CMK (cell line): ENCODE measurements at regions not wholly inside any gene's neighbourhood (a gene's known extent, or its start where the extent isn't known, plus 50 kb on each side); places are given as distances from the start of the nearest gene placed in this dataset.
"Not testable (repeated sequence)": the region's sequence is repeated elsewhere in the genome, so short reads cannot be mapped to it uniquely, and the experiment has no call there.

ENCODE experiments used
- DNase-seq: peaks from one replicate; pipeline ENCODE4 v3.0.0-alpha.2; 2010; ENCODE audit warnings: low read depth

DNA sequence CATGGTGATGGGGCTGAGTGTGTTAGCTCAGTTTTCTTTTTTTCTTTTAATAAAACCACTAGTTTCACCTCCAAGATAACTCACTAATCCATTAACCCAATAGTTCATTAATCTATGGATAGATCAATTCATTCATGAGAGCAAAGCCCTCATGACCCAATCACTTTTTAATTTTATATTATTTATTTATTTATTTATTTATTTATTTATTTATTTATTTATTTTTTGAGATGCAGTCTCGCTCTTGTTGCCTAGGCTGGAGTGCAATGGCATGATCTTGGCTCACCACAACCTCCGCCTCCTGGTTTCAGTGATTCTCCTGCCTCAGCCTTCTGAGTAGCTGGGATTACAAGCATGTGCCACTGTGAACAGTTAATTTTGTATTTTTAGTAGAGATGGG is 1082.4 kb downstream of the DIPK2A start:
- not testable (repeated sequence) for DNase-seq

DNA sequence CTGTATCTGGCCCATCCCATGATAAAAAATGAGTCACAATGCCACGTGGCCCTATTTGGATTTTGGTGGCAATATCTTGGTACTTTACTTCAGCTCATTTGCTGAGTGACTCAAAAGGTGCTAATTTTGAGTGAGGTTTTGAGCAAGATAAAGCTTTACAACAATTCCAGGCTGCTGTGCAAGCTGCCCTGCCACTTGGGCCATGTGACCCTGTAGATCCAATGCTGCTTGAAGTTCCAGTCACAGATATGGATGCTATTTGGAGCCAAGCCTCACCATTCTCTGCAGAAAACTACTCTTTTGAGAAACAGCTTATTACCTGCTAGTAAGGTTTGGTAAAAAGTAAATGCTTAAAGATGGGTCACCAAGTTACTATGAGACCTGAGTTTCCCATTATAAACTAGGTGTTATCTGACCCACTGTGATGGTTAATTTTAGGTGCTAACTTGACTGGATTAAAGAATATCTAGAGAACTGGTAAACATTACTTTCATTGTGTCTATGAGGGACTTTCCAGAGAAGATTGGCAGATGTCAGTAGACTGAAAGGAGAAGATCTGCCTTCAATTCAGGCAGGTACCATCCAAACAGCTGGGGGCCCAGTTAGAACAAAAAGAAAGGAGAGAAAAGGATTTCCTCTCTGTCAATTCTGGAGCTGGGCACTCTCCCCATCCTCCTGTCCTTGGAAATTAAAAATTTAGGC is 1083.9 kb downstream of the DIPK2A start:
- DNase-seq: no peak

DNA sequence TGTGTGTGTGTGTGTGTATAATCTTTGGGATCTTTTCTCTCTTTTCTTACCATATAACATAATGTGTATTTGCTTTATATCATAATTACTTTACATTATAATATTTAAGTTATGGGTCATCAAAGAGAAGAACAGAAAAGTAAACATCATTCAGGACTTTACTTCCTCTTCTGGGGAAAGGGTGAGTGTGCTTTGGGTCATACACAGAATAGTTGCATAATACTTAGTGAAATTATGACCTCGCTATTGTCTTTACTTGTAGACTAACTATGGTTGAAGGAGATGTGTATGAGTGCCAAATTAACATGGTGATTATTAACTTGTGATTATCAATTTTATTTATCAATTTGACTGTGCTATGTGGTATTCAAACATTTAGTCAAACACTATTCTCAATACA is 1086.9 kb downstream of the DIPK2A start:
- DNase-seq: no peak

DNA sequence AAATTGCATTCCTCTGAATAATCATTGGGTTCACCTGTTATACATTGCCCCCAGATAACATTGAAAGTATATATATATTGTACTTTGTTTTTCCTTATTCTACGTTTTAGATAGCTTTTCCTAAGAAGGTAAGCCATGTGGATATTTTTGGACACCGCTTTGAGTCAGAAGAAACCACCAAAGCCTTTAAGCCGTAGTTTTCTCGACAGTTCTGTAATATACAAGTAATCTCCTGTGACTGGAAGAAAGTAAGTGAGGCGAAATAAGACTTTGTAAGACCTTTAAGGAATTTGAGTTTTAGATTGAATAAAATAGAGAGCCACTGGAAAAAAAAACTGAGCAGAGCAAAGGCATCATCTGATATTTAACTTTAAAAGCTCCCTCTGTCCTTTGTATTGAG is 1092.0 kb downstream of the DIPK2A start:
- no peak for DNase-seq

DNA sequence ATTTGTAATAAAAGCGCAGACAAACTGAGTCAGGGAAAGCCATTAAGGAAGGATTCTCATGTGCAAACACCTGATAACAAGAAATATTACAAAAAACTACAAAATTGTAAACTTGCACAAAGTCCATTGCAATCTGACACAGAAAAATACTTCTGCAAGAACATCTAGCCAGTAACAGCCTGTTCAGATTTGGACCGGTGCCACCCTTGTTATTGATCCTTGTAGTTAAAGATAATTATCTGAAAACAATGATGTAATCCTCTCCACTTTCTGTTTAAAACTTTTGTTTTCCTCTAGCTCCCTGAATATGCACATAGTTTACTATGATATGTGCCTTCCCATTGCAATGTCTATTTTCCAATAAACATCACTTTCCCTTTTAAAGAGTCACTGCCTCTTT is 1090.2 kb downstream of the PLOD2 start:
- DNase-seq: no peak

DNA sequence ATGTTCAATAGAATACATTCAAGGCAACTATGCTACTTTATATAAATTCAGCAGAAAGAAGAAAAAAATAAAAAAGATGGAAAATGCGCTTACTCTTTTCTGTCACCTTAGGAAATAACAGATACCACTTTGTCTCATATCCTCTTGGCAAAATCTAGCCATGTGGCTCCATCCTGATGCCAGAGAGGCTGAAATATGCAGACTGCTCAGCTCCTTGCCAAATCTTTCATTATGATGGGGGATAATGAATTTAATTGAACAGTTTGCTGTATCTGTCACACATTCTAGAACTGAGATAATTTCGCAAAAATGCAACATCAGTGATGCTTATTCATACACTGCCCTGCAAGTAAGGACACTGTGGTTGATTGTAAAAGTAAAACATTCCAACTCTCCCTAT is 1081.5 kb downstream of the PLOD2 start:
- no peak for DNase-seq

DNA sequence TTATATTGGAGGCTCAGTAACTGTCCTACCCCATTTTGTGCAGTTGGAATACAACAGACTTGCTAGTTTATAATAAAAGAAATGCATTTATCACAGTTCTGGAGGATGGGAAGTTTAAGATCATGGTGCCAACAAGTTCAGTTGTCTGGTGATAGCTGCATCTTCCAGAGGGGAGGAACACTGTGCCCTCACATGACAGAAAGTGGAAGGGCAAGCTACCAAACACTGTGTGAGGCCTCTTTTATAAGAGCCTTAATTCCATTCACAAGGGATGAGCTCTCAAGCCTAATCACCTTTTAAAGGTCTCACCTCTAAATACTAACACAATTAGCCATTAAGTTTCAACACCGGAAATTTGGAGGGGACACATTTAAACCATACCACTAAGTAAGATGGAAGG is 1073.9 kb downstream of the PLOD2 start:
- no peak for DNase-seq

DNA sequence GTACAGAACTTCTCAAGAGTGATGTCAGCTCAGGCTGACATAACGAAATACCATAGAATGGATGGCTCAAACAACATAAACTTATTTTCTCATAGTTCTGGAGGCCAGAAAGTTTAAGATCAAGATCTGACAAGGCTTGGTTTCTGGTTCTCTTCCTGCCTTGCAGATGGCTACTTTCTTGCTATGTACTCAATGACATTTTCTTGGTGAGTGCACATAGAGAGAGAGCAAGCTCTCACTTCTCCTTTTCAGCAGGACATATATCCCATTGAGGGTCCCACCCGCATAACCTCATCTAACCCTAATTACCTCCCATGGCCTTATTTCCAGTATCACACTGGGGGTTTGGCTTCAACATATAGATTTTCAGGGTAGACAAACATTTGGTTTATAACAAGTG is 1072.1 kb downstream of the PLOD2 start:
- DNase-seq: no peak

DNA sequence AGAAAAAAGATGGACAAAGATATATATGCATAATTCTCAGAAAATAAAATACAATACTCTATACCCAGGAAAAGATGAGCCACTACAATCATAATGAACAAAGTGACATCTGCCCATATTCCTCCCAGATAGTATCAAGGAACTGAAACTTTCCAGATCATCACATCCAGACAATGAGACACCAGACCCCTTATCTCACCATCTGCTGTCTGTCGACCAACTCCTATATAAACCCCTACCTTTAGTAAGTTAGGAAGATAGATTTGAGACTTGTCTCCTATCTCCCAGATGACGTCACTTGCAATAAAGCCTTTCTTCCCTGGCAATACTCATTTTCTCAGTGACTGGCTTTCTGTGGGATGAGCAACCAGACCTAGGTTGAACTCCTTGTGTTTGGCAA is 1071.6 kb downstream of the PLOD2 start:
- no peak for DNase-seq

DNA sequence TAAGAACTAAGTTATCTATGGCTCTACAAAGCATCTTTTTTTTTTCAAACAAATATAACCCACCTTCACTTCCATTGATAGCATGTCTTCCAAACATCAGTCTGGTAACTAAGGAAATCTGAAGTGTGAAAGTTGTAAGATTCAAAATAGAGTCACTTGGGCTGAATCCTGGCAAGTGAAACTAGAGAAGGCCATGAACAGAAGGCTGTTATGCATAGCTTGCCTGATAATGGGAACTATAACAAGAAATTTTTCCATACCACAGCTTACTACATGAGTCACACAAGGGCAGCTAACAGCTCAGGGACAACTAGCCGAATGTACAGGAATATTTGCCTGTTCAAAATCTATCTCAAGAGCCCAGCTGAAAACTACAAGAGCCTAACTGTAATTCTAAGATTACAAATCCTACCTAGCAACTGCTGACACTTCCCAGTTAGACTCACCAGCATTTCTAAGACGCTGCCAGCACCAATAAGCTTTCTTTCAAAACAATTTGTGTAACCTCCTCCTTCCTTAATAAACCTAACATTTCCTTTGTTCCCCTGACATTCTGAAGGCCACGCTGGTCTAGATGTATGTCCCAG is 1066.5 kb downstream of the PLOD2 start:
- DNase-seq: peak; percentile 1

DNA sequence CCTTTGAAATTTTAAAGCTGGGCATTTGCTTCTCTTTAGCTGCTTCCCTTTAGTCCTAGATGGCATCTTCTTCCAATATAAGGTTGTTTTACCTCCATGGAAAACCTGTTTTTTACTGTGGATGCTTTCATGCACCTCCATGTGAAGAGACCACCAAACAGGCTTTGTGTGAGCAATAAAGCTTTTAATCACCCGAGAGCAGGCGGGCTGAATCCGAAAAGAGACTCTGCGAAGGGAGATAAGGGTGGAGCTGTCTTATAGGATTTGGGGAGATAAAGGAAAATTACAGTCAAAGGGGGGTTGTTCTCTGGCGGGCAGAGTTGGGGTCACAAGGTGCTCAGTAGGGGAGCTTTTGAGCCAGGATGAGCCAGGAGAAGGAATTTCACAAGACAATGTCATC is 1049.8 kb downstream of the PLOD2 start:
- DNase-seq: not testable (repeated sequence)

DNA sequence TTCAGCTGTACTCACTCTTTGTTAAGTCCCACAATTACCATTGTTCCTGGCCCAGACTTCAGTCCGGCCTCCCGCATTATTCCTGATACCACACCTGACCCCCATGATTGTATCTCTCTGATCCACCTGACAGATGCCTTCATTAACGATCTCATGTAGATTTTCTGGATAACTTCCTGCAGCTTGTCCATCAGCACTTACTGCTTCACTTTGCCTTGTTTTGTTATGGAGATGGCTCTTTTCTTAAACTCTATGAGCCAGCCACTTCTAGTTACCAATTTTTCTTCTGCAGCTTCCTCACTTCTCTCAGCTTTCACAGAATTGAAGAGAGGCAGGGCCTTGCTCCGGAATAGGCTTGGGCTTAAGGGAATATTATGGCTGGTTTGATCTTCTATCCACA is 1044.2 kb downstream of the PLOD2 start:
- no peak for DNase-seq

DNA sequence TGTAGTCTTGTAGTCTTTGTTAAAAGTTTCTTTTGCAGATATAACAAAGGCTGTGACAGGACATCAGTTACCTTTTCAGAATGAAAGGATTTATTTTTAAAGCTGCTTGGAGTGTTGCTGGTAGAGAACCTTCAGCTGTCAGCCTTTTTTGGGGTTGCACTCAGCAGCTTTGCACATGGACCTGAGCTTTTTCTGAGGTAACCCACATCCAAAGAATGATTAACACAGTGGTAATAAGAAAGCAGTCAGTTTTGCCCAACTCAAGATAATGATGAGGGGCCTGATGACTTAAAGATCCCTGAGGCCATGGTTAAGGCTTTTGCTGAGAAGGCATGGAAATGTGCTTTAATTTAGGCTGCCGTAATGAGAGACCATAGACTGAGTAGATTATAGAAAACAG is 1042.7 kb downstream of the PLOD2 start:
- DNase-seq: no peak

DNA sequence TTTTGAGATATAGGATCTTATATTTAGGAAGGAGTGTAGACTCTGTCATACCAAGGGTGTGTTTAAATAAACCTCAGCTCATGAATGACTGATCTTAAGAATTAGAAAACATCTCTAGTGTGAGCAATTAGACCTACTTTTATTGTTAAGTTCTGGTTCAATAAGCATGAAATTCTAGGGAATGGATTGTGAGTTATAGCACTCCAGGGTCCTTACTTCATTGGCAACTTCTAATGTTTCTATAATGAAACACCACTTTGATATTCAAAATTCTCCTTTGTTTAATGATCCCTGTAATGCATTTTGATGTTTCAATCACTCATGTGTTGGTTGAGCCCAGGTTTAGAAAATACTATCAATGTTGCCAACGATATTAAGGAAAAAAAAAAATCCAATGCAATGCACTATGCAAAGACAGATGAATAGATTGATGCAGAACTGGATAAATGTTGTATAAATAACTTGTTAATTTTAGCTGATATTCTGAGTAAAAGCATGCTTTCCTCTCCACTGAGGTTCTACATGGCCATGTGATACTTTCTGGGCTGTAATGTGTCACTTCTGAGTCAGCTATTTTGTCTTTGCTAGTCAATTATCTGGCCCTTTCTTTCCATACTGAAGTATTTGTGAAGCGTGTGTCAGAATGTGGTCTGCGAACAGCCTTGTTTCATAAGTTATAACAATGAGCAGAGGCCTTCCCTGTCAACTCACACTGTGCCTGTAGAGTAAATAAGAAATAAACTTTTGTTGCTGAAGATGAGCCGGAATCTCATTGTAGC is 1035.9 kb downstream of the PLOD2 start:
- no peak for DNase-seq

DNA sequence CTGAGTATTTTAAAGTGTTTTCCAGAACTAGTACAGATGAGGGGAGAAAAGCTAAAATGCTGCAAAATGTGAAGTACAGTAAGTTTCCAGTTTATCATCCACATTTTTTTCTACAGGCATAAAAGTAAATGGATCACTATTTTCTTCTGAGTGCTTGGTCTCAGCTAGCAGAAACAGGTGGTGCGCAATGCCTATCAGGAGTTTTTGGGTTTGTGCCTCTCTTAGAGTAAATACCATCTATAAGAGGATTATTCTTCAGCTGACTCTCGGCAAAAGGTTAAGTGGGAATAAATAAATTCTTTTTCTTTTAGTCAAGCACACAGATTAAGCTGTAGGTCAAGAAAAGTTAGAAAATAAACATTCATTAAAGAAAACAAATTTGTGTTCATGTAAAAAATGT is 1027.7 kb downstream of the PLOD2 start:
- DNase-seq: no peak

DNA sequence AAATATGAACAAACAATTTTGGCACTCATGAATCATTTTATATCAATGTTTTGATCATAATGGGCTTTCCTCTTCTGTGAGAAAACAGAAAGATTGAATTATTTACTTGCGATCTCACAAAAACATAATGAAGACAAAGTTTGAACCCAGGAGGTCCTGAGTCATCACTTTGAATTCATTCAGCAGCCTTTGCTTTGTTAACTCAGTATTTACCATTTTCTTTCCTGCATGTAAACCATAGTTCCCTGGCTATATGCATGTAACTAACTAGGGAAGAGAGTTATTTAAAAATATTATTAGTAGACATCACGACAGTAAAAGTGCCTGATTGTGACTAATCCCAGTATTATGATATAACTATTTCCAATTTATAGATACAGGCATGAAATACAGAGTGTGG is 1026.2 kb downstream of the PLOD2 start:
- no peak for DNase-seq

DNA sequence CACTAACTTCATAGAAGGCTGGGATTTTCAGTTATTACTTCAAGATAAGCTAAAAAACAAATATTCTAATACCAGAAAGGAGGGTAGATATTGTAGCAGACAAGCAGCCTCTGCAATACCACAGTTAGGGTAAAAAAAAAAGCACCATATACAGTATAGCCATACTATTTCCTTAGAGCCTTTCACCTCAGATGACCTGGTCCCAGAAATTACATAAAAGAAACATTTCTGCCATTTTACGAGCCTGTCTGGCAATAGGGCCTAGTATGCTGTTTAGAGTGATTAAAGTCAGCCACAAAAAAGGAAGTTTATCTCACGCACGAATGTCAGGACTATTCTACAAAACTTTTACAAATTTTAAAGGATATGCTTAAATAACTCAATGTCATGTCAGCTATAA is 1016.6 kb downstream of the PLOD2 start:
- DNase-seq: no peak

DNA sequence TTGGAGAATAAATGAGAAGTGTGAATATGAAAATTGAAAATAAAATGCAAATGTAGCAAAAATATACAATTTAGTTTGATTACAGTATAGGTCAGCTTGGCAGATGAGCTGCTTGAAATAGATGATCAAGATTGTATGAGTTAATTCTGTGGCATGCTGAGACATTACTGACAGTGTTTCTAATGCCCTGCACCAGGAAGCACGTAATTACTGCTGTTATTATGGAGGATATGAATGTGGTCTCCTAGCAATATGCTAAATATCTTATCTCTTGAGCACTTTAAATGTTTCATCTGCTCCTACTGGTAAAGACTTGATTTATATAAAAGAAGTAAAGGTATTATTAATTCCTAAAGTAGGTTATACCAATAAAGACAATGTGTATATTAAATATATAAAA is 1015.5 kb downstream of the PLOD2 start:
- DNase-seq: no peak

DNA sequence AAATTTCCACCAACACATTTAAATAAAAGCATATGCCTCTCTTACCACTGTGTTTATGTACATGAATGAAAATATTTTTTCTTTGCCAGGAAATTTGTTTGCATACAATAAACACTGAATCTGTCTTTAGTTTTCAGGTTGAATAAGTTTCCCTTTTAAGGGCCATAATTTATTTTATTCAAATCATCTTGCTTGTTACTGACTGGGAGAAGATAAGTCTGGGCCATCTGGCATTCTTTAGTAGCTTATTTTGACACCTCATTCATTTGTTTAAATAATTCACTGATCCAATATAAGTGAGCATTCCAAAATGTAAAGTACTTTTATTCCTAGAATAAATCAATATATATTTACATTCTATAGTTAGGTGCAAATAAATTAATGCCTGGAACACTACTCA is 1001.3 kb downstream of the PLOD2 start:
- DNase-seq: no peak

DNA sequence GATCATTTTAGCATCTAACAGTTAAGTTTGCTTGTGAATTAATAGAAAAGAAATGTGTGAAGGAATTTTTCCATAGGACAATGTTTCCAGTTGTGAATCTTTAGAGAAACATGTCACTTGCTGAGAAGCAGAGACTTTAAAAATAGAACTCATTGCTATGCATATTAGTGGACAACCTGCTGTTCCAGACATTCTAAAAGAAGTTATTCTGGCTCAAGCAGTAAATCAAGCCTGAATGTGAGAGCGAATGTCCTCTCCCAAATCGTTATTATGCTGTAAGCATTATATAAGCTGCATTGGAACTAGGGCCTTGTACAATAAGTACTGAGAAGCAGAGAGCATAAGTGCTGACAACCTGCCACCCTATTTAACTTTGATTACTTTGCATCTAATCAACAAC is 990.9 kb downstream of the PLOD2 start:
- DNase-seq: no peak

DNA sequence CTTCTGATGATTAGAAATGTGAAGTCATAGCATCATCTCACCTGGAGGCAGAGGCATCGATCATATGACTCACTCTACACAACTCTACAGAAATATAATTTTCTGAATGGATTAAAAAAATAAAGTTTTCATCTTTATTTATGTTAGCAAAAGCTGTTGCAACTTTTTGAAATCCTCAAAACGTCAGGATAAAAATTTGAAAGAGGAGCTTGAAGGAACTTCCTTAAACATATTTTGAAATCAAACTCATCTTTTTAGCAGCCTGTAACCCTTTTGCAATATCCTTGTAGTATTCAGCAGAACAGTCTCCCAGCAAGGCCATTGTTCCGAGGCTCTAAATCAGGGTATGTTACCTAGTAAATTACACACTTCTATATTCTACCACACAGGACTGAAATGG is 985.4 kb downstream of the PLOD2 start:
- no peak for DNase-seq

DNA sequence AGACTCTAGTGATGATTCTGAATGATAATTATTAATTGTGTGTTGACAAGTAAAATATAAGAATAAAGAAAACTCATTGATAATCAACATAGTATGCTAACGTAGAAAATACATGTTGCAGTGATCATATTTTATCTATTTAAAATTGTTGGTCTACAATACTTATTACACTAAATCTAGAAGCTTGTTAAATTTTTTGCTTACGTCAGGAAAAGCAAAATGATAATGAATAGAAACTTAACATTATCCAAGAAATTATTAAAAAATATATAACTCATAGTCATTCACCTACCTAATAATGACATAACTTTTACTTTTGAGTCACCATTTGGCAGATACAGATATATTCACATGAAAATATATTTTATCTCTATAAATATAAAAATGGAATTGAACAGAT is 984.1 kb downstream of the PLOD2 start:
- DNase-seq: no peak

DNA sequence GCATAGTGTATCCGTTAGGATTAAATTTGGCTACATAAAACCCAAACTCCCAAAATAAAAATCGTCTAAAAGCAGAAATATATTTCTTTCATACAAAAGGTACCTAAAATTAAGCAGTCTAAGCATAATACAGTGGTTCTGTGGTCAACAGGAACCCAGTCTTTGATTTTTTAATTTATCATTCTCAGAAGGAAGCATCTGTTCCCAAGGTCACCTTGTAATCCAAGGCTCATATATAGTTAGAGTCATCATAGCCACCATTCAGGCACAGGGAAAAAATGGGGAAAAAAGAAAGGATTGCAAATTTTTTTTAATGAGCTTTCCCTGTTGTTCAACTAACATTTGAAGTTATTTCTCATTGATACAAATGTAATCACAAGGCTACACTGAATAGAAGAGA is 983.2 kb downstream of the PLOD2 start:
- DNase-seq: no peak
